Activated CD4-positive, CD25-positive, alpha-beta regulatory T cell treated with anti-CD3 and anti-CD28 coated beads, Interleukin-2, amount 50 U/mL, for 72 hours (primary cell): ENCODE measurements at regions not wholly inside any gene's neighbourhood (a gene's known extent, or its start where the extent isn't known, plus 50 kb on each side); places are given as distances from the start of the nearest gene placed in this dataset.
A peak's percentile ranks its signal among the peaks of the same experiment; 100 is the strongest.
"Not testable (repeated sequence)": the region's sequence is repeated elsewhere in the genome, so short reads cannot be mapped to it uniquely, and the experiment has no call there.

Source experiments
- DNase-seq: peaks from one replicate; pipeline ENCODE4 v3.0.0; 2021

DNA sequence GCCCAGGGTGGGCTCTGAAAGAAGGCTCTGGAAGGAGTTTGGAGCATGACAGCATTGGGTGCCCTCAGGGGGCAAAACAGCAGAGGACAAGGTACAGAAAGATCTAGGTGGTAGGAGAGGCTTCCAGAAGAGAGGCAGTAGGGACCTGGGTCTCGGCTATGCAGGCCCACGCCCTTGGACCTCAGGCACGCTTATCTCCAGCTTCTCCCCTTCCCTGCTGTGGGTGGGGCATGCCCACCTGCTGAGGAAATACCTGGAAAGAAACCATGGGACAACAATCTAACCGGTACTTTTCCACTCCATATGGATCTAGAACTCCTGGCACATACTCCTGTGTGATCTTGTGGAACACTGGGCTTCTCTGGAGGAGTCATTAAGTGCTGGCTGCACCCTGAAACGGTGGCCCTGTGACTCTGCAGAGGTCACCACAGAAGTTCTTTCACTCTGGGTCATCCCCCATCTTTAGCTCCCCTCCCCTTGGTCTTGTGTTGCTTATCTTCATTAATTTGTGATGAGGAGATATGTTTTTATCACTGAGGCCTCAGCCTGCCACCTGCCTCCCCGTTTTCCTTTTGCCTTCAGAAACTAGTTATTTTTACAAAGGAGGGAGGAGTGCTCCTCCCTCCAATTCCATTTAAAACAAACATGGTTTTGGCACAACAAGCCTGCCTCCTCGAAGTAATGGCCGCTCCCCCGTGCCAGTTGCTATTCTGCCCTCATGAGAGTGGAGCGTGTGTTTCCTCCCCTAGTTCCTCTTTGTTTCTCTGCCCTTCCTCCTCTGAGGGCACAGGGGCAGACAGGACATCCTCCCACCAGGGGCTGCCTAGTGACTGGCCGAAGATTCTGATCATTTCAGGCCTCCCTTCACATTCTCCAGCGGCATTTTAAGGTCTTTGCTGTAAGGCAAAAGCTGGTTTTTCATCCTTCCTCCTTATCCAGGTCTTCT, 78.0 kb upstream of the ATP5PO start:
- DNase-seq, result no peak

DNA sequence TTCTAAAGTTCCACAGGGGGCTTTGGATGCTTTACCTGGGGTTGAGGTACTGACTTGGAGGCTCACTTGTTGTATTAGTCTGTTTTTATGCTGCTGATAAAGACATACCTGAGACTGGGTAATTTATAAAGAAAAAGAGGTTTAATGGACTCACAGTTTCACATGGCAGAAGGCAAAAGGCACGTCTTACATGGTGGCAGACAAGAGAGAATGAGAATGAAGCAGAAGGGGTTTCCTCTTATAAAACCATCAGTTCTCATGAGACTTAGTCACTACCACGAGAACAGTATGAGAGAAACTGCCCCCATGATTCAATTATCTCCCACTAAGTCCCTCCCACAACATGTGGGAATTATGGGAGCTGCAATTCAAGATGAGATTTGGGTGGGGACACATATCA, 76.8 kb upstream of the ATP5PO start:
- not testable (repeated sequence) for DNase-seq

DNA sequence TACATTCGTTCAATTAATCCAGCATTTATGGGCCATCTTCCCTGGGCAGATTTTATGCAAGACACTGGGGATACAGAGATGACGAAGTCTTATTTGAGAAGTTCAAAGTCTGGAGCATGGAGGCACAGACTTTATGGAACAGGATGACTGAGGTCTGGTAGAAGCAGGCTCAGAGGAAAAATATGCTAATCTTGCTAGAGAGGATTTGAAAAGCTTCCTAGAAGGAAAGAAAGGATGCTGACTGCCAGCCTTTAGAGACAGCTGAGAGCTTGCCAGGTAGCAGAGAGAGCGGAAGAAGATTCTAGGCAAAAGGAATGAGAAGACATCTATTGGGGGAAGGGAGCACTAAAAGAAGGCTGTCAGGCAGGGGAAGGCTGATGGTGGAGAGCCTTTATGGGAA, 75.5 kb upstream of the ATP5PO start:
- no peak for DNase-seq

DNA sequence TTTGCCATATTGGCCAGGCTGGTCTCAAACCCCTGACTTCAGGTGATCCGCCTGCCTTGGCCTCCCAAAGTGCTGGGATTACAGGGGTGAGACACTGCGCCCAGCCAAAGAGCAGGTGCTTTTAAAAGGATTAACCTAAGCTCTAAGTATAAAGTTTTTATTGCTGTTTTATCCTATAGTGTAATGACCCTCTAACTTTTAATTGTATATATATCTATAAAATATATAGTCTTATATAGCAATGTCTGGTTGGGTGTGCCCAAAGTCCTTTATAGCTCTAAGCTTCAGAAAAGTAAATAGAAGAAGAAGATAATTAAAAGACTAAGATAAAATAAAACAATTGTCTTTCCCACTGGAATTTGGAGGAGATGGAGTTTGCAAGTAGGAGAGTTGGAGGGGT, 73.8 kb upstream of the ATP5PO start:
- DNase-seq, result no peak

DNA sequence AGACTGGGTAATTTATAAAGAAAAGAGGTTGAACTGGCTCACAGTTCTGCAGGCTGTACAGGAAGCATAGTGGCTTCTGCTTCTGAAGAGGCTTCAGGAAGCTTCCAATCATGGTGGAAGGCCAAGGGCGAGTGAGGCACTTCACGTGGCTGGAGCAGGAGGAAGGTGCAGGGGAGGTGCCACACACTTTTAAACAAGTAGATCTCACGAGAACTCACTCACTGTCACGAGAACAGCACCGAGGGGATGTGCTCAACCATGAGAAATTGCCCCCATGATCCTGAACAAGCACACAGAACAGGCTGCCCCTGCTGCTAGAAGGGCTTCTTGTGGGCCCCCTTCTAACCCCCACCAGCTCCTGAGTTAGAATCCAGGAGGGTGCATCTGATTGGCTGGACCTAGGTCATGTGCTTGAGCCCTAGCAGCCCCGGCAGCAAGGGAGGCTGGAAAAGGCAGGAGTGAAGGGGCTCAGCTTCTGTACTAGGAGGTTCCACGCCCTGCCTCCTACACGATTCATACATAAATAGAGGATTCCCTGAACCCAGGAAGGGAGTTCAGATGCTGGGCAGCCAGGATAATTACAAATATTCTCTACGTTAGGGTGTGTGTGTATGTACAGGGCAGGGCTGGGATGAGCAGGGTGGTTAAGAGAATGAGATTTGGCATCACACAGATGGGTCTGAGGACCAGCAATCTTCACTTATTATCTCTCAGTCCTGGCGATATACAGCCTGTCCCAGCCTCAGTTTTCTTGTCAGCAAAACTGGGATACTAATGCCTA, 72.8 kb upstream of the ATP5PO start:
- no peak for DNase-seq

DNA sequence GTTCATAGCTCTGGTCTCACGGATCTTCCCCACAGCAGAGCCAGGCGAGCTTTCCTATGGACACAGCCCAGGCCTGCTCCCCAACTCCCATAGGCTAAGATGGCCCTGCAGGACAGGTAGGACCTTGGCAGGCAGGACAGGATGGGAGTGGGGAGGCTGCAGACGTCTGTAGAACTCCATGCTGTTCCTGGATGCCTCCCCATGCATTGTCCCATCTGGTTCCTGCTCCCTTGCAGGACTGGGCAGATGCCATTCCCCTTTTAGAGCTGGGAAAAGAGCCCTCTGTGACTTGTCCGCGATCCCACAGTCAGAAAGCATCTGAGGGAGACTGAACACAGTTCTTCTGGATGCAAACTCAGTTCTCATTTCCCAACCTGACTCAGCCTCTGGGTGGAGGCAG, 71.9 kb upstream of the ATP5PO start:
- DNase-seq, result no peak

DNA sequence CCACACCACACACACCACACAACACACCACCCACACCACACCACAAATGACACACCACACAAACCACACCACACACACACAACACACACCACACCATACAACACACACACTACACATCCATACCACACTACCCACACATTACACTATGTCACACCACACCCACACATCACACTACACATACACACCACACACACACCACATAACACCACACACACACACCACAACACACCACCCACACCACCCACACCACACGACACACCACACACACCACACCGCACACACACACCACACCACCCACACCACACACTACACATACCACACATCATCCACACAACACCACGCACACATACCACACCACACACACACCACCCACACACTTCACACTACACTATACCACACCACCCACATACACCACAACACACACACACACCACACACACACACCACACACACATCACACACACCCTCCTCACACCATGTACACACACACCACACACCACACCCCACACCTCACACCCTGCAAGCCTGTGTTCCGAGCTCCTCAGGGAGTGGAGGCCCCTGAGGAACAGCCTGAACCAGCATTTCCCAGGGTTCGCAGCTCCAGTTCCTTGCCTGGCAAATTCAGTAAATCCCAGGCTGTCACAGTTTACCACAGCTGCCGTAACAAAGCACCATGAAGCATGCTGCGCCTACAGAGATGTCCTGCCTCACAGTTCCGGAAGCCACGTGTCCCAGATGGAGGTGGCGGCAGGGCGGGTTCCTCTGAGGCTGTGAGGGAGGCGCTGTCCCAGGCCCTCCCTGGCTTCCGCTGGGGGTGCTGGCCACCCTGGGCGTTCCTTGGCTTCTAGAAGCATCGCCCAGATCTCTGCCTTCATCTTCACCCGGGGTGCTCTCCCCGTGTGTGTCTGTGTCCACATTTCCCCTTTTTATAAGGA, 69.8 kb upstream of the ATP5PO start:
- DNase-seq, result no peak

DNA sequence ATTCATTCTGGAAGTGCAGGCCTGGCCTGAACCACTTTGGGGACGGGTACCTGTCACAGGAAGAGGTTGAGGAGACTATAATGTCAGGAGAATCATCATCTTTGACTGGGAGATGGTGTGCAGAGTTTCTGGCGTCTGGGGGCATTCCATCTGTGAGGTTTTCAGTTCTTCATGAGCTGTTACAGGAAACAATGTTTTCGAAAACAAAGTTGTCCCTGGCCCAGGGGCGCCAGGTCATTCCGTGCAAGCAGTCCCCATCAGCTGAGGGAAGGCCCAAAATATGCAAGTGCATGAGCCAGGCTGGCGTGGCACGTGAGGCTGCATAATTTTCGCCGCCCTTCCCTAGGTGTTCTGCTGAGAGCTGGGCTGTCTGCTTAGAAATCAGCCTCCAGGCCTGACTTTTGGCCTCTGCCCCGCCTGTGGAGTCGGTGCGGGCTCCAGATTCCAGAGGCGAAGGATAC, 68.4 kb upstream of the ATP5PO start:
- no peak for DNase-seq

DNA sequence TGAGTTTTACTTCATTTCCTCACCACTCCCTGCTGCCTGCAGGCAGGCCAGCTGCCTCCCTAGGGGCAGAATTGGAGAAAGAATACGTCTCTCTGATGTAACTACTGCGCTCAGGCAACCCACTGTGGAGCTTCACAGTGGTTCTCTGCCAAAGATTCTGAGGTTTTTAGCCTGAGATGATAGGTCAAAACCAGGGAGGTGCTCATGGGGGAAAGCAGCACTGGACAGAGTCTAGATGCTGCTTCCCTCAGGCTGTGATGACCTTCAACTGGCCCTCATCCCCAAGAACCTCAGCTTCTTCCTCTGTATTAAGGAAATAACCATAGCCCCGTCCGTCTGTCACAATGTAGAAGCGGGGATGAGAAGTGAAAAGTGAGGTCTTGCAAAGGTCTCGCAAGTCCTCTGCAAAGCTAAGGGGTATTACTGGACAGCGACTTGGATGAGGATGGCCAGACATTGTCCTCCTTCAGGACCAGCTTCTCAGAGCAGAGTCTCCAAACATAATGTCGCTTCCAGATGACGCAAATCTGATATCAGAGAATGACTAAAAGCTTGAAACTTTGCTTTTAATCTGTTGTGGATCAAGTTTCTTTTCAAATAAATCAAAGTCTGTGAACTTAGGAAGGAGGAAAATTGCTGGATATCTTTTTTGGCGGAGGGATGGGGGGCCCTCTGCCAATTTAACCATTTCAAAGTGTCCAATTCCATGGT, 65.9 kb upstream of the ATP5PO start:
- no peak for DNase-seq

DNA sequence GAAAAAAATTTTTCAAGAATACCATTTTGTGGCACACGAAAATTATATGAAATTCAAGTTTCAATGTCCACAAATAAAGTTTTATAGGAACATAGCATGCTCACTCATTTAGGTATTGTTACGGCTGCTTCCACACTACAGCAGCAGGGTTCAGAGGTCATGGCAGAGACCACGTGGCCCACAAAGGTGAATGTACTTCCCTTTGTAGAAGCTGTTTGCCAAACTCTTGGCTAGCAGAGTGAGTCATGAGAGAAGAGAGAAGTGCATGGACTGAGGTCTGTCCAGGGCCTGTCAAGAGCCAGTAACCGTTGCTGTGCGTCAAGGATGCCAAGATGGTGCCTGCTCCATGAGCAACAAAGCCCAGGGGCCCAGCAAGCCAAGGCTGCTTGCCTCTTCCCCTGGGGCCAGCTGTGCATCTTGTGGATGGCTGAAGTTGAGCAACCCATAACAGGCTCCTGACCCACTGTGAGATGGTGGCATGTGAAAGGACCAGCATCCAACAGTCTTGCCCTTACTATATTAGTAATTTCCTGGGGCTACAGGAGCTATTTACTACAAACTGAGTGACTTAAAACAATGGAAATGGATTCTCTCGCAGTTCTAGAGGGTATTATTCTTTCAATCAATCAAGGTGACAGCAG, 64.8 kb upstream of the ATP5PO start:
- no peak for DNase-seq

DNA sequence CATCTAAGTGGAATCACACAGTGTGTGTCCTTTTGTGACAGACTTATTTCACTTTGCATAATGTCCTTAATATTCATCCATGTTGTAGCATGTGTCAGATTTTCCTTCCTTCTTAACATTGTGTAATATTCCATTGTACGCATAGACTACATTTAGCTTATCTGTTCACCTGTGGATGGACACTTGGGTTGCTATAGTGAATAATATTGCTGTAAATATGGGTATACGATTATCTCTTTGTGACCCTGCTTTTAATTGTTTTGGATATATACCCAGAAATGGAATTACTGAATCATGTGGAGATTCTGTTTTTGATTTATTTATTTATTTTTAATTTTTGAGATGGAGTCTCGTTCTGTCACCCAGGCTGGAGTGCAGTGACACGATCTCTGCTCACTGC, 63.0 kb upstream of the ATP5PO start:
- DNase-seq, result no peak

DNA sequence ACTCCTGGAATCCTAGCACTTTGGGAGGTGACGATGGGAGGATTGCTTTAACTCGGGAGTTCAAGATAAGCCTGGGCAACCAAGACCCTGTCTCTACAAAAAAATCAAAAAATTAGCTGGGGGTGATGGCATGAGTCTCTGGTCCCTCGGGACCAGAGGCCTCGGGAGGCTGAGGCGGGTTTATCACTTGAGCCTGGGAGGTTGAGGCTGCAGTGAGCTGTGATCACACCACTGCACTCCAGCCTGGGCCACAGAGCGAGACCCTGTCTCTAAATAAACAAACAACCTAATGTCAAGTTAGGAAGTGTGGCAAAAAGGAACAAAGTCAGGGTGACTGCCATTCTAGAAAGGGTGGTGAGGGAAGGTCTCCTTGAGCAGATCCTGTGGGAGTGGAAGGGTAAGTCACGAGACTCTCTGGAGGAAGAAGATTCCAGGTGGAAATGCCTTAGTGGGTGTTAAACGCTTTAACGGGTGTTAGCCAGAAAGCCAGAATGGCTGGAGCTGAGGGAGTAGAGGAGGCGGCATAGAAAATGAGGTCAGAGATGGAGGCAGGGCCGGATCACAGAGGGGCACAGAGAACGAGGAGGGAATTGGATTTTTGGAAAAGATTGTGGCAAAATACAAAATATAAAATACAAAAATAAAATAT, 62.2 kb upstream of the ATP5PO start:
- DNase-seq, result no peak

DNA sequence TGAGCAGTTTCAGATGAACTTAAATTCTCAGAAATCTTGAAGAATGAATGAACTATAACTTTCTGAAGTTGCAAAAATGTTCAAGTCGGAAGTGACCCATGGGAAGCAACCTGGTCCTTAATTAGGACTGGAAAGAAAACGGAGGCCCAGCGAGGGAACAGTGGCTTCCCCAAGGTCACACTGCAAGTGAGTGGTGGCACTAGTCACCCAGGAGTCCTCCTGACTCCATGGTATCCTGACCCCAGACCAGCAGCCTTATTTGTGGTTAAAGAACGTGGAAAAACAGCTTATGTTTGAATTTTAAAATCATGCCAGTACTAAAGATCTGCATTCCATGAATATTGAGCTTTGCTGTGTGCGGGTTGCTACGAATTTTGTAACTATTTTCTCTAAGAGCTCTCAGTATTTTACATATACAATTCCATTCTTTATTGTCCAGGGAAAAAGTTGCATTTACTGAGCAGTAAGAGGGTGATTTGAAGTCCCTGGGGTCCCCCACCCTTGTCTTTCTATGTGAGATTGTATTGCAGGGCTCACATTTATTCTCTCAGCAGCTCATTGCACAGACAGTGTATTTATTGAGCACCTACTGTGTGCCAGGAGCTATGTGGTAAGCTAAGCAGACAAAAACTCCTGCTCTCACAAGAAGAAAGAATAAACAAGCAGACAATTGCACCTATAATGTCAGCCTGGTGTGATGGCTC, 61.6 kb upstream of the ATP5PO start:
- no peak for DNase-seq

DNA sequence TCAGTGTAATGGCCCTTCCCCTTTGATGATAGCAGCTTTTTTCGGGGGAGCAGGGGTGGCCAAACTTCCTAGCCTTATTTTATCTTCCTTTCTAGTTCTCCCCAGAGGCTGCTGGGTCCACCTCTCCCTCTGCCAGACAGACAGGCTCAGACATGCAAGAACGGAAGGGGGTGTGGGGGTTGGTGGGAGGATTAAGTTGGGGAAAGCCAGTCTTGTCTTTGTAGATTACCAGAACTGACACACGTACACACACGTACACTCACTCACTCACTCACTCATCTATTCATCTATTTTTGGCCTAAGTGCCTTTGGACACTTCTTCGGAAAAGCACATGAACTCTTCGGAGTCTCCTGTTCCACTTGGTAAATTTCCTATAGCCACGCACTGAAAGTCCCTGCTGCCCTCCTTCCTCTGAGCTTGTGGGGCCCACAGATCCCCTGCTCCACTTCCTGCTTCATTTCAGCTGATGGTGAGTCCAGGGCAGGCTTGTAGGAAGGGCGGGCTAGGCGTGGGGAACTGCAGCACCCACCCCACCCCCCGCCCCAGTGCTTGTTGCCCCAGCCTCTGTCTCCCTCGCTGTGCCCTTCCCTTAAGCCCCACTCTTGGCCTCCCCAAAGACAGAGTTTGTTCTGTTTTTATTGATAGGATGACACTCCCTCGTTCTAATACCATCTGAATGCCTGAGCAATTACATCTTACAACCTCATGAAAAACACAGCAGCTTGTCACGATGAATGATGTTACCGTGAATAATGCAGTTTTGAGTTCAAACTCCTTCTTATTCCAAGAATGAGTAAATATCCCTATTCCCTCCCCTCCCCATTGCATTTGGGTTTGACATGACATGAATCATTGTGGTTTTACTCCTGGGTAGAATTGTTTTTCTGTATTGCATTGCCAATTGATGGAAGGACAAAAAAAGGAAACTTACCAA, 60.7 kb upstream of the ATP5PO start:
- peak; percentile 53 for DNase-seq

DNA sequence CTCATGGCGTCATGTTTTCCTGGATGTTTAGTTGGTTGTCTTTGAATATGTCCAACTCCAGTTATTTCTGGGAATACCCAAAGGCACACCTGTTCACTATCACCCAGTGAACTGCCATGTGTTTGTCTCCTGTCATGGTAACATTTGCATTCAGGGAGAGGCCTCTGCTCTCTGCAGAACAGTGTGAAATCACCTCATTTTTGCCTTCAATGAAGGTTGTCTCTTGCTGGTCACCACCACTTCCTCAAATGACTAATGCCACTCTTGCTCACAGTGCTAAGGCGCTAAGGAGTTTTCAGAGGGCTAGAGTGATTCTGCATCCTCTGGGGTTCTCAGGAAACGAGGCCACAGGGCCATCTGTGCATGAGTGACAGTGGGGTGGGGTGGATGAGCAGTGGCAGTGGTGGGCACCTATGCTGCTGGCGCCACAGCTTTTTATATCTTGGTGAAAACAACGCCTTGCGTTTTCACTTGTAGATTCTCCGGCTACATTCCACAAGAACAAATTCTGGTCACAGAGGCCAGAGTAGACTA, 60.0 kb upstream of the ATP5PO start:
- peak; percentile 66 for DNase-seq

DNA sequence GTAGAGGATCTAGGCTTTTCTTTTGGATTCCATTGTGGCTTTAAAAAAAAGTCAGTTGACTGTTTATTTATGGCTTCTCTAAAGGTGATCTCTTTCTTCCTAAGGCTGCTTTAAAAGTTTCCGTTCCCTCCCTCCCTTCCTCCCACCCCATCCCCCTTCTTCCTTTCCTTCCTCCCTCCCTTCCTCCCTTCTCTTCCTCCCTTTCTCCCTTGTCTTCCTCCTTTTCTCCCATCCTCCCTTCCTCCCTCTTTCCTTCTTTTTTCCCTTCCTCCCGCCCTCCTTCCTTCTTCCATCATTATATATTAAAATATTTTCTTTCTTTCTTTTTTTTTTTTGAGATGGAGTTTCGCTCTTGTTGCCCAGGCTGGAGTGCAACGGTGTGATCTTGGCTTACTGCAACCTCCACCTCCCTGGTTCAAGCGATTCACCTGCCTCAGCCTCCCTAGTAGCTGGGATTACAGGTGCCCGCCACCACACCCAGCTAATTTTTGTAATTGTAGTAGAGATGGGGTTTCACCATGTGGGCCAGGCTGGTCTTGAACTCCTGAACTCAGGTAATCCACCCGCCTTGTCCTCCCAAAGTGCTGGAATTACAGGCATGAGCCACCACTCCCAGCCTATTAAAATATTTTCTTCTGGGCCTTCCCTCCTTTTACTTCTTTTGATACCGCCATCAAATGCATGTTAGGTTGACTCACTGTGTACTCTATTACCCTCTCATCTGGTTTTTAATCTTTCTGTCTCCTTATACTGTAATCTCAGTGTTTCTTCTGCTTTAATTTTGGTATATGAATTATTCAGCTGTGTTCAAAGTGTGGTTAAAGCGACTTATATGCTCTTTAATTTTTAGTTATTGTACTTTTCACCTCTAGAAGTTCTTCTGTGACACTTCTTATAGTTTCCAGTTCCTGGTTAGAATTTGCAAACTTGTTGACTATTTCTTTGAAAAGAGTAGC, 59.2 kb upstream of the ATP5PO start:
- no peak for DNase-seq

DNA sequence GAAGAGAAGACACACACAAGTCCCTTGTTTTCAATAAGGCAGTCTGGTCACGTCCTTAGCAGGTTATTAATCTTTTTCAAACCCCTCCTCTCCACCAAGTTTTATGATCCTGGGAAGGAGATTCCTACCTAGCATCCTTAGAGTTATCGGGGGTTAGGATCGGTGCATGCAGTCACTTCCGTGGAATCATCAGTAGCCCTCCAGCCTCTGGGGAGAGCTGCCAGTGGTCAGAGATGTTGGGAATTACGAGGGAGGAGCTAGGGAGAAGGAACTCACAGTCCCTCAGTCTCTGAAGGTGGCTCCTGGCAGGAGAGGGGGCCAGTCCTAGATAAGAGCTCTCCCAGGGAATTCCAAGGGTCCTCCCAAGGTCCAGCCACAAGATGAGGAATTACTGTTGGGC, 57.7 kb upstream of the ATP5PO start:
- DNase-seq, result no peak

DNA sequence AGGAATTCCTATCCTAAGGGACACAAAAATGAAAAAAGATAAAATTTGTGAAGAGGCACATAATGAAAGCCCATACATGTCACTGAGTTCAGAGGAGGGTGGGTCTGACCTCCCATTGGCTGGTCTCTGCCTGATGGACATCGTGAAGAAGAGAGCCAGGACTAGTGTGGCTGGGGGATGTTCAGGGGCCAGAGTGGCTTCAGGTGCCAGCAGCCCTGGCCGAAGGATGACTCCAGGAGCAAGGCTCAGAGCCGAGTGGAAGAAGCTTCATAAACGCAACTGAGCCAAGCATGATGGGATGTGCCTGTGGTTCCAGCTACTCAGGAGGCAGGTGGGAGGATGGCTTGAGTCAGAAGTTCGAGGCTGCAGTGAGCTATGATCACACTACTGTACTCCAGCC, 56.9 kb upstream of the ATP5PO start:
- no peak for DNase-seq
